SK-N-SH treated with all-trans-retinoic acid at 6 μM for 48 hours (cell line): ENCODE measurements at regions not wholly inside any gene's neighbourhood (a gene's known extent, or its start where the extent isn't known, plus 50 kb on each side); places are given as distances from the start of the nearest gene placed in this dataset.

Experiments
- ATAC-seq: fragments of 200-7000 bp; cut with Tn5 transposase; 3 replicates; pipeline ENCODE4 v1.9.1; 2020; ENCODE audit warnings: mild to moderate bottlenecking, moderate library complexity
- ARNTL ChIP-seq: fragments of 450-650 bp; formaldehyde crosslinking; IDR thresholded peaks from 2 replicates; pipeline ENCODE4 v1.5.0; 2020; ENCODE audit warnings: low read depth, mild to moderate bottlenecking, moderate library complexity, borderline replicate concordance
- CREB5 ChIP-seq: fragments of 250-450 bp; sonication (Bioruptor Pico); IDR thresholded peaks from 2 replicates; pipeline ENCODE4 v1.5.1; 2020; ENCODE audit warnings: low read depth, mild to moderate bottlenecking, moderate library complexity
- CSDC2 ChIP-seq: fragments of 250-450 bp; sonication (Bioruptor Pico); IDR thresholded peaks from 2 replicates; pipeline ENCODE4 v1.5.0; 2020; ENCODE audit warnings: mild to moderate bottlenecking, moderate library complexity
- CSRNP3 ChIP-seq: fragments of 250-450 bp; sonication (Bioruptor Pico); IDR thresholded peaks from 2 replicates; pipeline ENCODE4 v1.5.1; 2021; ENCODE audit warnings: mild to moderate bottlenecking, moderate library complexity
- ESRRG ChIP-seq: fragments of 250-450 bp; sonication (Bioruptor Pico); IDR thresholded peaks from 2 replicates; pipeline ENCODE4 v1.6.1; 2021; ENCODE audit warnings: mild to moderate bottlenecking
- GLIS3 ChIP-seq: fragments of 250-450 bp; sonication (Bioruptor Pico); IDR thresholded peaks from 2 replicates; pipeline ENCODE4 v1.5.0; 2020; ENCODE audit warnings: mild to moderate bottlenecking, moderate library complexity
- ISL1 ChIP-seq: fragments of 250-450 bp; sonication (Bioruptor Pico); IDR thresholded peaks from 2 replicates; pipeline ENCODE4 v2.1.2; 2022; ENCODE audit warnings: mild to moderate bottlenecking, moderate library complexity
- OSR1 ChIP-seq: fragments of 250-450 bp; sonication (Bioruptor Pico); IDR thresholded peaks from 2 replicates; pipeline ENCODE4 v1.8.0; 2022; ENCODE audit warnings: moderate library complexity, mild to moderate bottlenecking, inconsistent platforms
- PATZ1 ChIP-seq: fragments of 250-450 bp; sonication (Bioruptor Pico); IDR thresholded peaks from 2 replicates; pipeline ENCODE4 v1.8.0; 2020; ENCODE audit warnings: mild to moderate bottlenecking, moderate library complexity, borderline replicate concordance
- POU6F1 ChIP-seq: fragments of 250-450 bp; sonication (Bioruptor Pico); IDR thresholded peaks from 2 replicates; pipeline ENCODE4 v1.8.0; 2021; ENCODE audit warnings: low read depth, mild to moderate bottlenecking, moderate library complexity, borderline replicate concordance
- RARB ChIP-seq: fragments of 250-450 bp; sonication (Bioruptor Pico); IDR thresholded peaks from 2 replicates; pipeline ENCODE4 v1.8.0; 2021; ENCODE audit warnings: mild to moderate bottlenecking, moderate library complexity
- SNAI2 ChIP-seq: fragments of 250-450 bp; sonication (Bioruptor Pico); IDR thresholded peaks from 2 replicates; pipeline ENCODE4 v1.5.0; 2020; ENCODE audit warnings: mild to moderate bottlenecking, moderate library complexity
- TCF4 ChIP-seq: fragments of 250-450 bp; sonication (Bioruptor Pico); IDR thresholded peaks from 2 replicates; pipeline ENCODE4 v1.8.0; 2021; ENCODE audit warnings: mild to moderate bottlenecking, moderate library complexity, borderline replicate concordance
- TOX ChIP-seq: fragments of 250-450 bp; sonication (Bioruptor Pico); IDR thresholded peaks from 2 replicates; pipeline ENCODE4 v1.8.0; 2021; ENCODE audit warnings: mild to moderate bottlenecking, moderate library complexity, borderline replicate concordance
- TSHZ2 ChIP-seq: fragments of 250-450 bp; sonication (Bioruptor Pico); IDR thresholded peaks from 2 replicates; pipeline ENCODE4 v1.5.0; 2020; ENCODE audit warnings: mild to moderate bottlenecking, moderate library complexity
- ZC3H10 ChIP-seq: fragments of 250-450 bp; sonication (Bioruptor Pico); IDR thresholded peaks from 2 replicates; pipeline ENCODE4 v1.5.1; 2021; ENCODE audit warnings: mild to moderate bottlenecking, moderate library complexity
- ZFP3 ChIP-seq: fragments of 250-450 bp; sonication (Bioruptor Pico); IDR thresholded peaks from 2 replicates; pipeline ENCODE4 v1.5.0; 2020; ENCODE audit warnings: mild to moderate bottlenecking, moderate library complexity
- ZFP30 ChIP-seq: fragments of 450-650 bp; formaldehyde crosslinking; IDR thresholded peaks from 2 replicates; pipeline ENCODE4 v1.5.0; 2022; ENCODE audit warnings: mild to moderate bottlenecking, moderate library complexity
- ZNF70 ChIP-seq: fragments of 450-650 bp; formaldehyde crosslinking; IDR thresholded peaks from 2 replicates; pipeline ENCODE4 v1.5.0; 2020; ENCODE audit warnings: mild to moderate bottlenecking, moderate library complexity

- ATAC-seq = no peak
- TF ChIP-seq POU6F1 = no peak
- no peak for TF ChIP-seq ARNTL
- no peak for TF ChIP-seq ZC3H10 (CRISPR knock-in tag)
- no peak for TF ChIP-seq TCF4 (CRISPR knock-in tag)
- no peak for TF ChIP-seq PATZ1 (CRISPR knock-in tag)
- TF ChIP-seq ZFP3 (CRISPR knock-in tag) = no peak
- TF ChIP-seq CREB5 (CRISPR knock-in tag) = no peak
- TF ChIP-seq TSHZ2 (CRISPR knock-in tag) = no peak
- TF ChIP-seq SNAI2 (CRISPR knock-in tag) = no peak
- no peak for TF ChIP-seq ISL1 (CRISPR knock-in tag)
- TF ChIP-seq CSDC2 (CRISPR knock-in tag) = no peak
- TF ChIP-seq ZNF70 = no peak
- no peak for TF ChIP-seq CSRNP3 (CRISPR knock-in tag)
- TF ChIP-seq GLIS3 (CRISPR knock-in tag) = no peak
- no peak for TF ChIP-seq ZFP30
- TF ChIP-seq RARB (CRISPR knock-in tag) = no peak
- no peak for TF ChIP-seq ESRRG (CRISPR knock-in tag)
- no peak for TF ChIP-seq OSR1 (CRISPR knock-in tag)
- no peak for TF ChIP-seq TOX
Observed at GRCh38 chr1:114253900-114254299, 100.2 kb upstream of the SYT6 start.

GRCh38 chr1:114251573-114251939, 97.9 kb upstream of the SYT6 start:
- no peak for ATAC-seq
- TF ChIP-seq ZFP3 (CRISPR knock-in tag) (no peak), POU6F1 (no peak), PATZ1 (CRISPR knock-in tag) (no peak), ARNTL (no peak)
